ENCODE measurements at regions not wholly inside any gene's neighbourhood (a gene's known extent, or its start where the extent isn't known, plus 50 kb on each side); places are given as distances from the start of the nearest gene placed in this dataset.
"Not testable (repeated sequence)": the region's sequence is repeated elsewhere in the genome, so short reads cannot be mapped to it uniquely, and the experiment has no call there.

DNA sequence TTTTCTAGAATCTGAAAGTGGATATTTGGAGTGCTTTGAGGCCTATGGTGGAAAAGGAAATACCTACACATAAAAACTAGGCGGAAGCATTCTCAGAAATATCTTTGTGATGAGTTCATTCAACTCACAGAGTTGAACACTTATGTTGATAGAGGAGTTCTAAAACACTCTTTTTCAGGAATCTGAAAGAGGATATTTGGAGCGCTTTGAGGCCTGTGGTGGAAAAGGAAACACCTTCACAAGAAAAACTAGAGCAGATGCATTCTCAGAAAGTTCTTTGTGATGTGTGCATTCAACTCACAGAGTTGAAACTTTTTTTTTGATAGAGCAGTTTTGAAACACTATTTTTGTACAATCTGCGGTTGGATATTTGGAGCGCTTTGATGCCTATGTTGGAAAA lies 1250.0 kb upstream of the DEFB115 start:
- H3K4me3 ChIP-seq (ENCODE audit: severe bottlenecking); H3K27ac ChIP-seq (ENCODE audit: poor library complexity, severe bottlenecking); H3K36me3 ChIP-seq (ENCODE audit: low read depth); ATAC-seq (ENCODE audit: low read depth); H3K9me3 ChIP-seq (ENCODE audit: severe bottlenecking); H3K27me3 ChIP-seq (ENCODE audit: insufficient read depth, poor library complexity, severe bottlenecking); H3K4me1 ChIP-seq (ENCODE audit: insufficient read depth, poor library complexity, severe bottlenecking): not testable (repeated sequence)
- DNase-seq (ENCODE audit: low spot score) = peak; percentile 78

All from RWPE2 (cell line).